ENCODE measurements at regions not wholly inside any gene's neighbourhood (a gene's known extent, or its start where the extent isn't known, plus 50 kb on each side); places are given as distances from the start of the nearest gene placed in this dataset.

GRCh38 chr3:145951441-145951840 lies 209.5 kb downstream of the PLOD2 start:
- Histone ChIP-seq H4K20me1 (ENCODE audit: insufficient read depth) (no peaks in the 10 kb centered on the region), H3K36me3 (ENCODE audit: low read depth) (no peaks in the 10 kb centered on the region), H3K79me2 (ENCODE audit: low read depth) (no peaks in the 10 kb centered on the region), H3F3A (ENCODE audit: insufficient read depth, low read depth) (no peaks in the 10 kb centered on the region), H2AFZ (no peak overlapping the region), H3K4me1 (replicated peaks; ENCODE audit: insufficient read depth) (no peaks in the 10 kb centered on the region), H3K27me3 (ENCODE audit: insufficient read depth, low read depth) (no peaks in the 10 kb centered on the region), H3K4me2 (no peak overlapping the region), H3K27ac (no peak overlapping the region), H3K9me2 (ENCODE audit: insufficient read depth) (no peaks in the 10 kb centered on the region), H3K4me3 (no peak overlapping the region), H3K9me3 (ENCODE audit: insufficient read depth, low read depth) (no peaks in the 10 kb centered on the region)
- ChIA-PET POLR2A (ENCODE audit: unreplicated experiment) (no interaction called here), CTCF (no interaction called here)
- no TSS peak for BruUV-seq (replicated peaks)
- no peak for DNase-seq
- intact Hi-C loops (cut with micrococcal nuclease; ENCODE audit: unreplicated experiment) = no loop called here
- no peak for TF ChIP-seq EZH2 (IDR thresholded peaks at IDR 0.05; ENCODE audit: low read depth)
- no peak for TF ChIP-seq CTCF (conservative IDR thresholded peaks at IDR 0.05)

GRCh38 chr3:145952536-145952935 lies 208.4 kb downstream of the PLOD2 start:
- Histone ChIP-seq H3K27me3 (ENCODE audit: insufficient read depth, low read depth) (no peaks in the 10 kb centered on the region), H3K4me1 (replicated peaks; ENCODE audit: insufficient read depth) (no peaks in the 10 kb centered on the region), H3K36me3 (ENCODE audit: low read depth) (no peaks in the 10 kb centered on the region), H3K4me2 (no peak overlapping the region), H4K20me1 (ENCODE audit: insufficient read depth) (no peaks in the 10 kb centered on the region), H3K4me3 (no peak overlapping the region), H3F3A (ENCODE audit: insufficient read depth, low read depth) (no peaks in the 10 kb centered on the region), H3K9me2 (ENCODE audit: insufficient read depth) (no peaks in the 10 kb centered on the region), H2AFZ (no peak overlapping the region), H3K9me3 (ENCODE audit: insufficient read depth, low read depth) (no peaks in the 10 kb centered on the region), H3K79me2 (ENCODE audit: low read depth) (no peaks in the 10 kb centered on the region), H3K27ac (no peak overlapping the region)
- TF ChIP-seq EZH2 (IDR thresholded peaks at IDR 0.05; ENCODE audit: low read depth) = no peak
- TF ChIP-seq CTCF (conservative IDR thresholded peaks at IDR 0.05) = no peak
- POLR2A ChIA-PET (ENCODE audit: unreplicated experiment) = no interaction called here
- CTCF ChIA-PET = no interaction called here
- no peak for DNase-seq
- intact Hi-C loops (cut with micrococcal nuclease; ENCODE audit: unreplicated experiment) = no loop called here
- BruUV-seq (replicated peaks) = no TSS peak

- Histone ChIP-seq H3K79me2 (ENCODE audit: low read depth) (no peaks in the 10 kb centered on the region), H3K36me3 (ENCODE audit: low read depth) (no peaks in the 10 kb centered on the region), H3K9me3 (ENCODE audit: insufficient read depth, low read depth) (no peaks in the 10 kb centered on the region), H2AFZ (no peak overlapping the region), H3K4me1 (replicated peaks; ENCODE audit: insufficient read depth) (no peaks in the 10 kb centered on the region), H3K27ac (no peak overlapping the region), H3K27me3 (ENCODE audit: insufficient read depth, low read depth) (no peaks in the 10 kb centered on the region), H3K4me3 (no peak overlapping the region), H3K4me2 (no peak overlapping the region), H4K20me1 (ENCODE audit: insufficient read depth) (no peaks in the 10 kb centered on the region), H3K9me2 (ENCODE audit: insufficient read depth) (no peaks in the 10 kb centered on the region), H3F3A (ENCODE audit: insufficient read depth, low read depth) (no peaks in the 10 kb centered on the region)
- DNase-seq = no peak
- intact Hi-C loops (cut with micrococcal nuclease; ENCODE audit: unreplicated experiment) = no loop called here
- no TSS peak for BruUV-seq (replicated peaks)
- TF ChIP-seq EZH2 (IDR thresholded peaks at IDR 0.05; ENCODE audit: low read depth) = no peak
- ChIA-PET POLR2A (ENCODE audit: unreplicated experiment) (no interaction called here), CTCF (no interaction called here)
Observed at GRCh38 chr3:145953316-145953715, 207.7 kb downstream of the PLOD2 start.

GRCh38 chr3:145959457-145960088 lies 201.4 kb downstream of the PLOD2 start:
- H3K4me1 ChIP-seq (replicated peaks; ENCODE audit: insufficient read depth) = no peaks in the 10 kb centered on the region
- H3K4me2 ChIP-seq = no peak overlapping the region
- H2AFZ ChIP-seq = no peak overlapping the region
- no TSS peak for BruUV-seq (replicated peaks)
- H3F3A ChIP-seq (ENCODE audit: insufficient read depth, low read depth) = no peaks in the 10 kb centered on the region
- H3K9me3 ChIP-seq (ENCODE audit: insufficient read depth, low read depth) = no peaks in the 10 kb centered on the region
- intact Hi-C loops (cut with micrococcal nuclease; ENCODE audit: unreplicated experiment) = no loop called here
- no peak for DNase-seq
- no peaks in the 10 kb centered on the region for H3K9me2 ChIP-seq (ENCODE audit: insufficient read depth)
- POLR2A ChIA-PET (ENCODE audit: unreplicated experiment) = no interaction called here
- H4K20me1 ChIP-seq (ENCODE audit: insufficient read depth) = no peaks in the 10 kb centered on the region
- no peak overlapping the region for H3K27ac ChIP-seq
- H3K79me2 ChIP-seq (ENCODE audit: low read depth) = no peaks in the 10 kb centered on the region
- H3K27me3 ChIP-seq (ENCODE audit: insufficient read depth, low read depth) = no peaks in the 10 kb centered on the region
- CTCF ChIA-PET = interaction anchor here (0.7 kb wide), 1 partner anchor 545 kb away, joined by 6 read pairs; no protein-coding TSS in a partner anchor
- H3K4me3 ChIP-seq = no peak overlapping the region
- no peak for TF ChIP-seq EZH2 (IDR thresholded peaks at IDR 0.05; ENCODE audit: low read depth)
- TF ChIP-seq CTCF (conservative IDR thresholded peaks at IDR 0.05) = no peak
- H3K36me3 ChIP-seq (ENCODE audit: low read depth) = no peaks in the 10 kb centered on the region

Measured in PC-9 (cell line).